Suppressor macrophage treated with lipopolysaccharide for 1 hour (primary cell): ENCODE measurements at regions not wholly inside any gene's neighbourhood (a gene's known extent, or its start where the extent isn't known, plus 50 kb on each side); places are given as distances from the start of the nearest gene placed in this dataset.

Experiments used
- DNase-seq, 3 donors: peaks; one replicate each; pipeline ENCODE4 v3.0.0-alpha.2; 2020 to 2022

GRCh38 chr6:25165800-25166199 is 113.4 kb upstream of the CARMIL1 start:
- DNase-seq = no peak

GRCh38 chr6:25166955-25167748 is 112.0 kb upstream of the CARMIL1 start:
- DNase-seq = peak in 1 of 3 donors; percentile 17

GRCh38 chr6:25167961-25168360 is 111.2 kb upstream of the CARMIL1 start:
- DNase-seq = peak; percentile 47 to 78 (median 72)

GRCh38 chr6:25168637-25169036 is 110.5 kb upstream of the CARMIL1 start:
- no peak for DNase-seq

GRCh38 chr6:25169553-25169952 is 109.6 kb upstream of the CARMIL1 start:
- peak in 1 of 3 donors; percentile 16 for DNase-seq

- peak; percentile 62 to 80 (median 72) for DNase-seq
Measured at GRCh38 chr6:25169961-25170360, 109.2 kb upstream of the CARMIL1 start.

GRCh38 chr6:25170640-25171039 is 108.5 kb upstream of the CARMIL1 start:
- peak in 1 of 3 donors; percentile 43 for DNase-seq

GRCh38 chr6:25171301-25171700 is 107.9 kb upstream of the CARMIL1 start:
- no peak for DNase-seq

GRCh38 chr6:25172819-25173218 is 106.4 kb upstream of the CARMIL1 start:
- peak; percentile 29 to 48 (median 47) for DNase-seq

GRCh38 chr6:25173246-25173645 is 105.9 kb upstream of the CARMIL1 start:
- DNase-seq = no peak

- peak; percentile 59 to 89 (median 86) for DNase-seq
Measured at GRCh38 chr6:25173951-25174474, 105.2 kb upstream of the CARMIL1 start.

GRCh38 chr6:25174678-25175077 is 104.5 kb upstream of the CARMIL1 start:
- DNase-seq = no peak

- DNase-seq = peak; percentile 40 to 66 (median 56)
Measured at GRCh38 chr6:25175196-25175595, 104.0 kb upstream of the CARMIL1 start.

GRCh38 chr6:25175681-25176080 is 103.5 kb upstream of the CARMIL1 start:
- DNase-seq = no peak

- no peak for DNase-seq
Measured at GRCh38 chr6:25176466-25176865, 102.7 kb upstream of the CARMIL1 start.

- peak in 2 of 3 donors; percentile 26 to 39 for DNase-seq
Measured at GRCh38 chr6:25177500-25178028, 101.6 kb upstream of the CARMIL1 start.

GRCh38 chr6:25178336-25179035 is 100.7 kb upstream of the CARMIL1 start:
- DNase-seq = peak in 2 of 3 donors; percentile 38 to 67

GRCh38 chr6:25179051-25179778 is 100.0 kb upstream of the CARMIL1 start:
- DNase-seq = peak; percentile 33 to 85 (median 56)

- no peak for DNase-seq
Measured at GRCh38 chr6:25180630-25181349, 98.4 kb upstream of the CARMIL1 start.

GRCh38 chr6:25181350-25181724 is 97.8 kb upstream of the CARMIL1 start:
- peak in 2 of 3 donors; percentile 31 to 68 for DNase-seq

- no peak for DNase-seq
Measured at GRCh38 chr6:25181923-25182322, 97.3 kb upstream of the CARMIL1 start.

- DNase-seq = no peak
Measured at GRCh38 chr6:25186919-25187318, 92.3 kb upstream of the CARMIL1 start.
